ENCODE measurements at regions not wholly inside any gene's neighbourhood (a gene's known extent, or its start where the extent isn't known, plus 50 kb on each side); places are given as distances from the start of the nearest gene placed in this dataset.
"Not testable (repeated sequence)": the region's sequence is repeated elsewhere in the genome, so short reads cannot be mapped to it uniquely, and the experiment has no call there.

GRCh38 chr3:22685597-22685996, 517.5 kb upstream of the UBE2E2 start:
- Histone ChIP-seq H3K4me1 (ENCODE audit: control insufficient read depth in 1 of 2, insufficient read depth in 2 of 2, low read length in 2 of 2) (no peaks in the 10 kb centered on the region), H3K4me3 (ENCODE audit: low read depth in 1 of 2, low read length in 2 of 2) (no peak overlapping the region), H3K9ac (ENCODE audit: low read depth in 1 of 2, low read length in 2 of 2) (no peak overlapping the region), H3K27me3 (ENCODE audit: control insufficient read depth in 1 of 2, insufficient read depth in 2 of 2, low read length in 2 of 2) (no peaks in the 10 kb centered on the region), H3K27ac (ENCODE audit: low read depth, low read length) (no peak overlapping the region), H3K9me3 (ENCODE audit: control insufficient read depth in 1 of 2, low read length in 2 of 2) (peaks cover 0 to 1% of the 10 kb centered on the region in 2 donors), H3K36me3 (ENCODE audit: control insufficient read depth in 1 of 2, insufficient read depth in 2 of 2, low read length in 2 of 2) (no peaks in the 10 kb centered on the region)

GRCh38 chr3:22691407-22691806, 511.7 kb upstream of the UBE2E2 start:
- no peak overlapping the region for H3K9ac ChIP-seq (ENCODE audit: low read depth in 1 of 2, low read length in 2 of 2)
- H3K36me3 ChIP-seq (ENCODE audit: control insufficient read depth in 1 of 2, insufficient read depth in 2 of 2, low read length in 2 of 2): no peaks in the 10 kb centered on the region
- H3K27me3 ChIP-seq (ENCODE audit: control insufficient read depth in 1 of 2, insufficient read depth in 2 of 2, low read length in 2 of 2): no peaks in the 10 kb centered on the region
- no peaks in the 10 kb centered on the region for H3K9me3 ChIP-seq (ENCODE audit: control insufficient read depth in 1 of 2, low read length in 2 of 2)
- H3K4me3 ChIP-seq (ENCODE audit: low read depth in 1 of 2, low read length in 2 of 2): no peak overlapping the region
- H3K4me1 ChIP-seq (ENCODE audit: control insufficient read depth in 1 of 2, insufficient read depth in 2 of 2, low read length in 2 of 2): no peaks in the 10 kb centered on the region
- no peak overlapping the region for H3K27ac ChIP-seq (ENCODE audit: low read depth, low read length)

- Histone ChIP-seq H3K4me3 (ENCODE audit: low read depth in 1 of 2, low read length in 2 of 2) (no peak overlapping the region), H3K27ac (ENCODE audit: low read depth, low read length) (no peak overlapping the region), H3K27me3 (ENCODE audit: control insufficient read depth in 1 of 2, insufficient read depth in 2 of 2, low read length in 2 of 2) (no peaks in the 10 kb centered on the region), H3K36me3 (ENCODE audit: control insufficient read depth in 1 of 2, insufficient read depth in 2 of 2, low read length in 2 of 2) (no peaks in the 10 kb centered on the region), H3K9ac (ENCODE audit: low read depth in 1 of 2, low read length in 2 of 2) (no peak overlapping the region), H3K4me1 (ENCODE audit: control insufficient read depth in 1 of 2, insufficient read depth in 2 of 2, low read length in 2 of 2) (no peaks in the 10 kb centered on the region), H3K9me3 (ENCODE audit: control insufficient read depth in 1 of 2, low read length in 2 of 2) (no peaks in the 10 kb centered on the region)
Measured at GRCh38 chr3:22691856-22692628, 511.1 kb upstream of the UBE2E2 start.

- no peaks in the 10 kb centered on the region for H3K36me3 ChIP-seq (ENCODE audit: control insufficient read depth in 1 of 2, insufficient read depth in 2 of 2, low read length in 2 of 2)
- no peak overlapping the region for H3K4me3 ChIP-seq (ENCODE audit: low read depth in 1 of 2, low read length in 2 of 2)
- H3K9me3 ChIP-seq (ENCODE audit: control insufficient read depth in 1 of 2, low read length in 2 of 2): no peaks in the 10 kb centered on the region
- H3K9ac ChIP-seq (ENCODE audit: low read depth in 1 of 2, low read length in 2 of 2): no peak overlapping the region
- H3K27ac ChIP-seq (ENCODE audit: low read depth, low read length): no peak overlapping the region
- no peaks in the 10 kb centered on the region for H3K4me1 ChIP-seq (ENCODE audit: control insufficient read depth in 1 of 2, insufficient read depth in 2 of 2, low read length in 2 of 2)
- no peaks in the 10 kb centered on the region for H3K27me3 ChIP-seq (ENCODE audit: control insufficient read depth in 1 of 2, insufficient read depth in 2 of 2, low read length in 2 of 2)
Measured at GRCh38 chr3:22700876-22701275, 502.3 kb upstream of the UBE2E2 start.

GRCh38 chr3:22704166-22704565, 499.0 kb upstream of the UBE2E2 start:
- no peak overlapping the region for H3K4me3 ChIP-seq (ENCODE audit: low read depth in 1 of 2, low read length in 2 of 2)
- peaks cover 9% of the 10 kb centered on the region in 2 donors for H3K9me3 ChIP-seq (ENCODE audit: control insufficient read depth in 1 of 2, low read length in 2 of 2)
- no peaks in the 10 kb centered on the region for H3K36me3 ChIP-seq (ENCODE audit: control insufficient read depth in 1 of 2, insufficient read depth in 2 of 2, low read length in 2 of 2)
- no peaks in the 10 kb centered on the region for H3K4me1 ChIP-seq (ENCODE audit: control insufficient read depth in 1 of 2, insufficient read depth in 2 of 2, low read length in 2 of 2)
- no peak overlapping the region for H3K9ac ChIP-seq (ENCODE audit: low read depth in 1 of 2, low read length in 2 of 2)
- H3K27me3 ChIP-seq (ENCODE audit: control insufficient read depth in 1 of 2, insufficient read depth in 2 of 2, low read length in 2 of 2): no peaks in the 10 kb centered on the region
- H3K27ac ChIP-seq (ENCODE audit: low read depth, low read length): no peak overlapping the region

GRCh38 chr3:22704571-22705354, 498.4 kb upstream of the UBE2E2 start:
- H3K27me3 ChIP-seq (ENCODE audit: control insufficient read depth in 1 of 2, insufficient read depth in 2 of 2, low read length in 2 of 2): no peaks in the 10 kb centered on the region
- H3K4me1 ChIP-seq (ENCODE audit: control insufficient read depth in 1 of 2, insufficient read depth in 2 of 2, low read length in 2 of 2): no peaks in the 10 kb centered on the region
- no peak overlapping the region for H3K27ac ChIP-seq (ENCODE audit: low read depth, low read length)
- no peak overlapping the region for H3K4me3 ChIP-seq (ENCODE audit: low read depth in 1 of 2, low read length in 2 of 2)
- no peak overlapping the region for H3K9ac ChIP-seq (ENCODE audit: low read depth in 1 of 2, low read length in 2 of 2)
- H3K9me3 ChIP-seq (ENCODE audit: control insufficient read depth in 1 of 2, low read length in 2 of 2): peaks cover 9% of the 10 kb centered on the region in 2 donors
- no peaks in the 10 kb centered on the region for H3K36me3 ChIP-seq (ENCODE audit: control insufficient read depth in 1 of 2, insufficient read depth in 2 of 2, low read length in 2 of 2)

- H3K36me3 ChIP-seq (ENCODE audit: control insufficient read depth in 1 of 2, insufficient read depth in 2 of 2, low read length in 2 of 2); H3K4me1 ChIP-seq (ENCODE audit: control insufficient read depth in 1 of 2, insufficient read depth in 2 of 2, low read length in 2 of 2); H3K9ac ChIP-seq (ENCODE audit: low read depth in 1 of 2, low read length in 2 of 2); H3K9me3 ChIP-seq (ENCODE audit: control insufficient read depth in 1 of 2, low read length in 2 of 2); H3K4me3 ChIP-seq (ENCODE audit: low read depth in 1 of 2, low read length in 2 of 2); H3K27me3 ChIP-seq (ENCODE audit: control insufficient read depth in 1 of 2, insufficient read depth in 2 of 2, low read length in 2 of 2); H3K27ac ChIP-seq (ENCODE audit: low read depth, low read length): not testable (repeated sequence)
Measured at GRCh38 chr3:22706922-22707321, 496.2 kb upstream of the UBE2E2 start.

- peaks cover 0 to 4% of the 10 kb centered on the region in 2 donors for H3K9me3 ChIP-seq (ENCODE audit: control insufficient read depth in 1 of 2, low read length in 2 of 2)
- H3K9ac ChIP-seq (ENCODE audit: low read depth in 1 of 2, low read length in 2 of 2): no peak overlapping the region
- H3K27ac ChIP-seq (ENCODE audit: low read depth, low read length): no peak overlapping the region
- H3K4me3 ChIP-seq (ENCODE audit: low read depth in 1 of 2, low read length in 2 of 2): no peak overlapping the region
- H3K36me3 ChIP-seq (ENCODE audit: control insufficient read depth in 1 of 2, insufficient read depth in 2 of 2, low read length in 2 of 2): no peaks in the 10 kb centered on the region
- H3K4me1 ChIP-seq (ENCODE audit: control insufficient read depth in 1 of 2, insufficient read depth in 2 of 2, low read length in 2 of 2): no peaks in the 10 kb centered on the region
- no peaks in the 10 kb centered on the region for H3K27me3 ChIP-seq (ENCODE audit: control insufficient read depth in 1 of 2, insufficient read depth in 2 of 2, low read length in 2 of 2)
Measured at GRCh38 chr3:22713936-22714335, 489.2 kb upstream of the UBE2E2 start.

GRCh38 chr3:22714749-22715148, 488.4 kb upstream of the UBE2E2 start:
- Histone ChIP-seq H3K36me3 (ENCODE audit: control insufficient read depth in 1 of 2, insufficient read depth in 2 of 2, low read length in 2 of 2) (no peaks in the 10 kb centered on the region), H3K9me3 (ENCODE audit: control insufficient read depth in 1 of 2, low read length in 2 of 2) (peaks cover 0 to 4% of the 10 kb centered on the region in 2 donors), H3K4me1 (ENCODE audit: control insufficient read depth in 1 of 2, insufficient read depth in 2 of 2, low read length in 2 of 2) (no peaks in the 10 kb centered on the region), H3K4me3 (ENCODE audit: low read depth in 1 of 2, low read length in 2 of 2) (no peak overlapping the region), H3K27me3 (ENCODE audit: control insufficient read depth in 1 of 2, insufficient read depth in 2 of 2, low read length in 2 of 2) (no peaks in the 10 kb centered on the region), H3K9ac (ENCODE audit: low read depth in 1 of 2, low read length in 2 of 2) (no peak overlapping the region), H3K27ac (ENCODE audit: low read depth, low read length) (no peak overlapping the region)

GRCh38 chr3:22720596-22720995, 482.5 kb upstream of the UBE2E2 start:
- no peak overlapping the region for H3K4me3 ChIP-seq (ENCODE audit: low read depth in 1 of 2, low read length in 2 of 2)
- no peak overlapping the region for H3K27ac ChIP-seq (ENCODE audit: low read depth, low read length)
- H3K4me1 ChIP-seq (ENCODE audit: control insufficient read depth in 1 of 2, insufficient read depth in 2 of 2, low read length in 2 of 2): no peaks in the 10 kb centered on the region
- H3K9me3 ChIP-seq (ENCODE audit: control insufficient read depth in 1 of 2, low read length in 2 of 2): no peaks in the 10 kb centered on the region
- H3K27me3 ChIP-seq (ENCODE audit: control insufficient read depth in 1 of 2, insufficient read depth in 2 of 2, low read length in 2 of 2): no peaks in the 10 kb centered on the region
- H3K9ac ChIP-seq (ENCODE audit: low read depth in 1 of 2, low read length in 2 of 2): no peak overlapping the region
- no peaks in the 10 kb centered on the region for H3K36me3 ChIP-seq (ENCODE audit: control insufficient read depth in 1 of 2, insufficient read depth in 2 of 2, low read length in 2 of 2)

Data from duodenal mucosa (tissue), 2 donors.